ENCODE measurements at regions not wholly inside any gene's neighbourhood (a gene's known extent, or its start where the extent isn't known, plus 50 kb on each side); places are given as distances from the start of the nearest gene placed in this dataset.

DNA sequence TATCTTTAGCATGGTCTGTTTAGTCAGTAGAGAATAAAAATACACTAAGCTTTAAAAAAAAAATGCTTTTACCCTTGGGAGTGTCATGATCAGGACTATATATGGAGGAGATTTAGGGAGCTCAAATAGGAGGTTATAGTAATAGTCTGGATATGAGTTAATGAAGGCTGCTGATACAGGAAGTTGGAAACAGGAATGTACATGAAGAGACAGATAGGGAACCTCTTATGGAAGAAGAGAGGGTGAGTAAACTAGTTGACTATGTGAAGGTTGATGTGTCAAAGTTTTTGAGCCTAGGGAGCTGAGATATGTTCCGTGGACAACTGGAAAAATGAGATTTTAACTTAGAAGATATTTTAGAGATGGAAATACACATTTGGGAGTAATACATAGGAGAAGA, 472.0 kb upstream of the FZD8 start:
- Histone ChIP-seq H3K36me3 (ENCODE audit: control insufficient read depth, insufficient read depth, low read length) (no peaks in the 10 kb centered on the region), H3K27me3 (ENCODE audit: control insufficient read depth, insufficient read depth, low read length) (no peaks in the 10 kb centered on the region), H3K4me3 (ENCODE audit: low read length) (no peak overlapping the region)

DNA sequence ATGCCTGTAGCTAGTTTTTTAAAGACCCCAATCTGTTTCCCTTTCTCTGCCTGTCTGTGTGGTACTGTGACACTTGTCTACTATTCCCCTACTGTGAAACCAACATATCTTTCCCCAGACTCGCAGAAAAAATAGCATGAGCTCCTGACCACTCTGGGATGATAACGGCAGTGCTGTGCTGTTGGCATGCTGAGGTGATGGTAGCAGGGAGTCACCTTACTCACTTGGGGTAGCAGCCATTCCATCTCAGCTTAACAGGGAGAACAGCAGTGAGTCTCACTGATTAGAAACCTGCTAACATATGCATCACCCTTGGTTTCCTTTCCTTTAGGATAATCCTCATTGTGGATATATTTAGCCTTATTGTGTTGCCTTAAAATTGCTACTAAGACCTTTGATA, 469.6 kb upstream of the FZD8 start:
- peaks cover 15% of the 10 kb centered on the region for H3K4me1 ChIP-seq (ENCODE audit: control insufficient read depth, insufficient read depth, low read length)
- H3K4me3 ChIP-seq (ENCODE audit: low read length), result no peak overlapping the region
- H3K27me3 ChIP-seq (ENCODE audit: control insufficient read depth, insufficient read depth, low read length), result no peaks in the 10 kb centered on the region
- no peak overlapping the region for H3K9ac ChIP-seq (ENCODE audit: low read length)
- H3K9me3 ChIP-seq (ENCODE audit: control insufficient read depth, low read length), result no peaks in the 10 kb centered on the region
- no peaks in the 10 kb centered on the region for H3K36me3 ChIP-seq (ENCODE audit: control insufficient read depth, insufficient read depth, low read length)

More for the DNA sequence above, 472.0 kb upstream of the FZD8 start:
- Histone ChIP-seq H3K4me1 (ENCODE audit: control insufficient read depth, insufficient read depth, low read length) (peaks cover 15% of the 10 kb centered on the region), H3K9me3 (ENCODE audit: control insufficient read depth, low read length) (no peaks in the 10 kb centered on the region), H3K9ac (ENCODE audit: low read length) (no peak overlapping the region)

DNA sequence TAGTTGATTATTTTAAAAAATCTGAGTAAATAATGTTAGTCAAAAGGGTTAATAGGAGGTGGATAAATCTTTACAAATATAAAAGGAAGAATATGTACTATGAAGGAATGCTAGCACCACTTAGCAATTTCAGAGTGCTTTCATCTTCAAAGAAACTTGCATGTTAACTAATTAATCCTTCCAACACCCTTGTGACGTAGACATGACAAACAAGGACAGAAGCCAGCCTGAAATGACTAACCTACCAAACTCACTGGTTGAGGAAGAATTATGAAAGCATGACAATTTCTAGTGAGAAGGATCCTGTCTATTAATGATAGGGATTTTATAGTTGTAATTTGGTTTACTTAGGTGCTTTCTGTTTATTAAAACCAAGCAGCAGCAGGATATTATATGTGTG, 468.0 kb upstream of the FZD8 start:
- Histone ChIP-seq H3K4me1 (ENCODE audit: control insufficient read depth, insufficient read depth, low read length) (peaks cover 3% of the 10 kb centered on the region), H3K27me3 (ENCODE audit: control insufficient read depth, insufficient read depth, low read length) (no peaks in the 10 kb centered on the region), H3K36me3 (ENCODE audit: control insufficient read depth, insufficient read depth, low read length) (no peaks in the 10 kb centered on the region), H3K9ac (ENCODE audit: low read length) (no peak overlapping the region), H3K4me3 (ENCODE audit: low read length) (no peak overlapping the region), H3K9me3 (ENCODE audit: control insufficient read depth, low read length) (no peaks in the 10 kb centered on the region)

DNA sequence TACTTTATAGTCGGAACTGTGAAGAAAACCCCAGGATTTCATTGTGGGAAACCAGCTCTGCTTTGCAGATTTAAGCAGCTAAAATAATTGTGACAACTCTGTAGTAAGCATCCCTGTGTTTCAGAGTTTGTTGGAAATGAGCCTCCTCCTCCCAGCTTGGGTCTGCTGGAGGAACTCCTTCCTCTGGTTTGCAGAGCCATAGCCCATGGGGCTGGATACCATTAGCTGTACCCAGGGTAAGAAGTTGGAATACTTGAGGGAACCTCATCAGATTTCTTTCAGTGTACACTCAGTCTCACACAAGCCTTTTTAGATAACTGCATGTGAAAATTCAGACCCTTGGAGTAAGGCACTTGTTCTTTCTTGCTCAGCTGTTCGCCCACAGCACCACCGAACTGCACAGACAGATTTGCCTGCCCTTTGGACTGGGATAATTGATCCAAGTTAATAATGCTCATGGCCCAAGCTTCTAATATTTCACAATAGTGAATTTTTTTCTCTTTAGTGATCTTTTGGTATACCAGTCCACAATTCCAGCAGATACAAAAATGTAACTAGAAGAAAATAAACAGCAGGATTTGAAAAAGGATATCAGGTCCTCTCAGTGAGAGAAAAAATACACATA, 467.4 kb upstream of the FZD8 start:
- Histone ChIP-seq H3K36me3 (ENCODE audit: control insufficient read depth, insufficient read depth, low read length) (no peaks in the 10 kb centered on the region), H3K27me3 (ENCODE audit: control insufficient read depth, insufficient read depth, low read length) (no peaks in the 10 kb centered on the region), H3K4me1 (ENCODE audit: control insufficient read depth, insufficient read depth, low read length) (no peaks in the 10 kb centered on the region), H3K4me3 (ENCODE audit: low read length) (no peak overlapping the region), H3K9me3 (ENCODE audit: control insufficient read depth, low read length) (no peaks in the 10 kb centered on the region), H3K9ac (ENCODE audit: low read length) (no peak overlapping the region)

DNA sequence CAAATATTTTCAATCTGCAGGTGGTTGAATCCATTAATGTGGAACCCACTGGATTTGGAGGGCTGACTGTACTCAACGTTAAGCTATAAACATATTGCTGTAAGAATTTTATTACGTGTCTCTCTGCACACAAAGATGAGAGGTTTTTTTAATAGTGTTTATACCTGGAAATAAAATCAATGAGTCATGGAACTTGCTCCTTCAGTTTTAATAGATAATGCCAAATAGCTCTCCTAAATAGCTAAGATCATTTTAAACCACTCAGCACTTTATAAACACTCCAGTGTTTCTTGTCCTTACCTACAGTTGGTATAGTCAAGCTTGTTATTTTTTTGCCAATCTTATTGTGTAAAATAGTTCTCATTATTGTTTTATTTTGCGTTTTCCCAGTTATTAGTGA, 455.6 kb upstream of the FZD8 start:
- no peaks in the 10 kb centered on the region for H3K27me3 ChIP-seq (ENCODE audit: control insufficient read depth, insufficient read depth, low read length)
- H3K36me3 ChIP-seq (ENCODE audit: control insufficient read depth, insufficient read depth, low read length), result no peaks in the 10 kb centered on the region
- no peaks in the 10 kb centered on the region for H3K9me3 ChIP-seq (ENCODE audit: control insufficient read depth, low read length)
- H3K9ac ChIP-seq (ENCODE audit: low read length), result no peak overlapping the region
- H3K4me3 ChIP-seq (ENCODE audit: low read length), result no peak overlapping the region
- H3K4me1 ChIP-seq (ENCODE audit: control insufficient read depth, insufficient read depth, low read length), result no peaks in the 10 kb centered on the region

DNA sequence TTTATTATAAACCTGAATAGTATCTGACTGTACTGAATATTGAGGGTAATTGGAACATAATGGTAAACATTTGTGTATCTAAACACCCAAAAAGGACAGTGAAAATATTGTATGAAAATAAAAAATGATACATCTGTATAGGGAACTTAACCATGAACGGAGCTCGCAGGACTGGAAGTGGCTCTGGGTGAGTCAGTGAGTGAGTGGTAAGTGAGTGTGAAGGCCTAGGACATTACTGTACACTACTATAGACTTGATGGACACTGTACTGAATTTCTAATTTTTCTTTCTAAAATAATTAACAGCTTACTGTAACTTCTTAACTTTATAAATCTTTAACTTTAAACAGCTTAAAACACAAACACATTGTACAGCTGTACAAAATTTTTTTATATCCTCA, 454.5 kb upstream of the FZD8 start:
- H3K4me3 ChIP-seq (ENCODE audit: low read length), result no peak overlapping the region
- no peaks in the 10 kb centered on the region for H3K4me1 ChIP-seq (ENCODE audit: control insufficient read depth, insufficient read depth, low read length)
- H3K36me3 ChIP-seq (ENCODE audit: control insufficient read depth, insufficient read depth, low read length), result no peaks in the 10 kb centered on the region
- no peaks in the 10 kb centered on the region for H3K27me3 ChIP-seq (ENCODE audit: control insufficient read depth, insufficient read depth, low read length)
- no peak overlapping the region for H3K9ac ChIP-seq (ENCODE audit: low read length)
- no peaks in the 10 kb centered on the region for H3K9me3 ChIP-seq (ENCODE audit: control insufficient read depth, low read length)

DNA sequence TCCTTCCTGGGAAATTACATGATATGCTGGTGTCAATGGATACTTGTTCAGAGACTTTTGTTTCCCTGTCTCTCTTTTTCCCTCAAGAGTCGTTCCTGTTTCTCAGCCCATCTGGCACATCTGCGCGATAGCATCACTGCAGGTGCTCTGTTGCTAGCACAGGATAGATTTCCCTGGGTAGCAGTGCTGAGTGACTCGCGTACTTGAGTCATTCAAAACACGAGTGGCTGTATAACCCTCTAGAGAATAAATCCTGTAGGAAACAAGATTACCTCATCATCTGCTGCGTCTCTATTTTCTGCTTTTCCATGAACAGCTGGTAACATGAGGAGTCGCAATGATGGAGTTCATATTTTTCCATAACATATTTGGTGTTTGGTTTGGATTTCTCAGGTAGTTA, 452.0 kb upstream of the FZD8 start:
- Histone ChIP-seq H3K9me3 (ENCODE audit: control insufficient read depth, low read length) (no peaks in the 10 kb centered on the region), H3K27me3 (ENCODE audit: control insufficient read depth, insufficient read depth, low read length) (no peaks in the 10 kb centered on the region), H3K9ac (ENCODE audit: low read length) (no peak overlapping the region), H3K36me3 (ENCODE audit: control insufficient read depth, insufficient read depth, low read length) (no peaks in the 10 kb centered on the region), H3K4me1 (ENCODE audit: control insufficient read depth, insufficient read depth, low read length) (no peaks in the 10 kb centered on the region), H3K4me3 (ENCODE audit: low read length) (no peak overlapping the region)

DNA sequence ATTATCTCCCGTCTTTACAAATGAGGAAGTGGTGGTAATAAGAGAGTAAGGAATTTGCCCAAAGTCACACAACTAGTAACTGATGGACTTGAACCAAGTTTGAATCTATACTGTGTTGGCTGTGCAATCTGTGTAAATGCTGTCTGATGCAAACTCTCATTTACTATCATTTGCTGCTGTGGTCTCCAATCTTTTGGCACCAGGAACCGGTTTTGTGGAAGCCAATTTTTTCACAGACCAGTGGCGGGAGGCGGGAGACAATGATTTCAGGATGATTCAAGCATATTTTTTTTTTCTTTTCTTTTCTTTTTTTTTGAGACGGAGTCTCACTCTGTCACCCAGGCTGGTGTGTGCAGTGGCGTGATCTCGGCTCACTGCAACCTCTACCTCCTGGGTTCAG, 450.0 kb upstream of the FZD8 start:
- H3K9ac ChIP-seq (ENCODE audit: low read length), result no peak overlapping the region
- H3K4me1 ChIP-seq (ENCODE audit: control insufficient read depth, insufficient read depth, low read length), result no peaks in the 10 kb centered on the region
- H3K4me3 ChIP-seq (ENCODE audit: low read length), result no peak overlapping the region
- H3K27me3 ChIP-seq (ENCODE audit: control insufficient read depth, insufficient read depth, low read length), result no peaks in the 10 kb centered on the region
- no peaks in the 10 kb centered on the region for H3K9me3 ChIP-seq (ENCODE audit: control insufficient read depth, low read length)
- no peaks in the 10 kb centered on the region for H3K36me3 ChIP-seq (ENCODE audit: control insufficient read depth, insufficient read depth, low read length)

DNA sequence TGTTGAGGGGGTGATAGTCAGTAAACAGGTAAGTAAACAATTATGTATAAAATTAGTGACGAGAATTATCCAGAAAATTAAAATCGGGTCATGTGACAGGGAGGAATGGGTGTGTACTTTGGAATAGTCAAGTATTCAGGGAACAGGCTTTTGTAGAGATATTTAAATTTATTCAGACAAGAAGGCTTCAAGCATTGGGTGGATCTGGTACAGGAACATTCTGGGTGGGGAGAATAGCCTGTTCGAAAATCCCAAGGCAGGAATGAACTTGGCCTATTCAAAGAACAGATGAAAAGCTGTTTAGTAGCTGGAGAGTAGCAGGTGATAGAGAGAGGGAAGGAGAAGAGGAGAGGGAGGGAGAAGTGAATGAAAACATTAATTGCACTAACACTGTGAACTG, 448.9 kb upstream of the FZD8 start:
- Histone ChIP-seq H3K9me3 (ENCODE audit: control insufficient read depth, low read length) (no peaks in the 10 kb centered on the region), H3K9ac (ENCODE audit: low read length) (no peak overlapping the region), H3K36me3 (ENCODE audit: control insufficient read depth, insufficient read depth, low read length) (no peaks in the 10 kb centered on the region), H3K4me3 (ENCODE audit: low read length) (no peak overlapping the region), H3K27me3 (ENCODE audit: control insufficient read depth, insufficient read depth, low read length) (no peaks in the 10 kb centered on the region), H3K4me1 (ENCODE audit: control insufficient read depth, insufficient read depth, low read length) (no peaks in the 10 kb centered on the region)

DNA sequence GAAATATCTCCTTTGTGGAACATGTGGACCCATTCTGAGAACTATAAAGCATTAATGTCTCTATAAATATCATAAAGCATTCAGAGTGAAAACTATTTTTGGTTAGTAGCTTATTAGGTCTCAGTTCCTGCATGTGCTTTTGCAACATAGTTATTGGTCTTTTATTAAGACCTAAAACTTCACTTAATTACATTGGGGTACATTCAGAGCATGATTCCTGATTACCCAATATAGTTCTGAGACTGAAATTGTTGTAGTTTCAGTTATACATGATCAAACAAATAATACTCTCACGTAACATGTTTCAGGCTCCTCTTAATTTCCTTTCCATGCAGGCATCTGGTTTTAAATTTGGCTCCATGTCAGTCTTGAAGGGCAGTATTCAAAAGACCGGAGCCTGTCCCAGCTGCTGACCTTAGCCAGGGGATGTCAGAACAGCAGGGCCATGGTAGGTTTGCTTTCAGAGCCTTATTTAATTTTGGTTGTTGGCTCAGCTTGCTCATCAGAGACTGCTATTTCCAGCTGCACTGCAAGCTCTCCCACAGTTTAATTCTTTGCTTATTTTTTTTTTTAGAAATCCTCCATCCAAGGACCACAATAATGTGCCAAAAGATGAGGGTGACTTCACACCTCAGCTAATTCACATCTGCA, 447.8 kb upstream of the FZD8 start:
- Histone ChIP-seq H3K9ac (ENCODE audit: low read length) (no peak overlapping the region), H3K27me3 (ENCODE audit: control insufficient read depth, insufficient read depth, low read length) (no peaks in the 10 kb centered on the region), H3K9me3 (ENCODE audit: control insufficient read depth, low read length) (no peaks in the 10 kb centered on the region), H3K4me1 (ENCODE audit: control insufficient read depth, insufficient read depth, low read length) (no peaks in the 10 kb centered on the region), H3K4me3 (ENCODE audit: low read length) (no peak overlapping the region), H3K36me3 (ENCODE audit: control insufficient read depth, insufficient read depth, low read length) (no peaks in the 10 kb centered on the region)

DNA sequence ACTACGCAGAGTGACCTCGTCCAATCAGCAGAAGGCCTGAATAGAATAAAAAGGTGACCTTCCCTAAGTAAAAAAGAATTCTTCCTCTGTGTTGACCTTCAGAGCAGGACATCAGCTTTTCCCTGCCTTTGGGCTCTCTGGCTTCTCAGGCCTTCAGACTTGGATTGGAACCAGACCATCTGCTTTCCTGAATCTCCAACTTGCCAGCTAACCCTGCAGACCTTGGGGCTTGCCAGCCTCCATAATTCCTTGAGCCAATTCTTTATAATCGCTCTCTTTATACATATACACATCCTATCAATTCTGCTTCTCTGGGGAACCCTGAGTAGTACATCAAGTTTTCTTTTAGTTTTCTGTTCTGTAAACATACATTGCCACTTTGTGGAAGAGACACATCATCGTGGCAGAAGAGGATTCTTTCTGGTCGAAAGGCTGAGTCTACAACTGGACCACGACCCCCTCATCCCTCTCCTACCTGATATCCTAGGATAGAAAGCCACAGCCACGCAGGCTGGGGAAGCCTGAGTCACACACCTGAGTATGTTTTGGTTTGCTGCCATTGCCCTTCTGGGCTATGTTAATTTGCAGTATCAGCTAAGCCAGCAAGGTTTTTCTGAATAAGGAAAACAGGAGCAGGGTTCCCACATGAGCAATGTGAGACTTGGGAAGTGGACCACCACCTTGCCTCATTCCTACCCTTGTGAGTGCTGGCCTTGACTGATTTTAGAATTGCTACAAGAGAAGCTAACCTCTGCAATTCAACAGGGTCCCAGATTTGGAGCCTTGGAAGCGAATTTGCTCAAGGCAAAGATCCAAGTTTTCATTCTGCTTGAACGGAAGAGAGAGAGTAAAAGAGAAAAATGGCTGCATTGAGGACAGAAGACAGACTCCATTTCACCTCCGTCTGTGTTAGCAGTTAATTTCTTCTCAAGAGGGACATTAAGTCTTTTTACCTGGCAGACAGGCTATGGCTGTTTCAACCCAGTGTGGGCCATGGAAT, 445.2 kb upstream of the FZD8 start:
- no peaks in the 10 kb centered on the region for H3K27me3 ChIP-seq (ENCODE audit: control insufficient read depth, insufficient read depth, low read length)
- H3K4me3 ChIP-seq (ENCODE audit: low read length), result no peak overlapping the region
- H3K9ac ChIP-seq (ENCODE audit: low read length), result no peak overlapping the region
- H3K9me3 ChIP-seq (ENCODE audit: control insufficient read depth, low read length), result no peaks in the 10 kb centered on the region
- no peaks in the 10 kb centered on the region for H3K4me1 ChIP-seq (ENCODE audit: control insufficient read depth, insufficient read depth, low read length)
- H3K36me3 ChIP-seq (ENCODE audit: control insufficient read depth, insufficient read depth, low read length), result no peaks in the 10 kb centered on the region

DNA sequence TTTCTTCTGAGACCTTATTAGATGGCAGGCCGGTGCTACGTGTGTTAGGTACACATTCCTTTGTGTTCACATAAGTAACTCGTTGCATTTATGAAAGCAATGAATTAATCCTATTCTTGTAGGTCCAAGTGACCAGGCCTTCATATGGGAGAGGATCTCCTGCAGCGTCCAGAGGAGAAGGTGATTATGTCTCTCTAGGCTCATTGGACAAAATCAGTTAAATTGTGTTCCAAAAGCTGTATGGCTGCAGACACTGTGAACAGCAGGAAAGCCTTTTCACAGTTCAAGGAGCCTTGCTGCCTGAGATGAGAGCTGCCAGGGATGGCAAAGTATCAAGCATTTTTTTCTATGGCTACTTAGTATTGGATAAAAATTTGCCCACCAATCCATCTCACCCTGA, 433.1 kb upstream of the FZD8 start:
- no peaks in the 10 kb centered on the region for H3K9me3 ChIP-seq (ENCODE audit: control insufficient read depth, low read length)
- no peaks in the 10 kb centered on the region for H3K36me3 ChIP-seq (ENCODE audit: control insufficient read depth, insufficient read depth, low read length)
- H3K4me1 ChIP-seq (ENCODE audit: control insufficient read depth, insufficient read depth, low read length), result no peaks in the 10 kb centered on the region
- H3K4me3 ChIP-seq (ENCODE audit: low read length), result no peak overlapping the region
- no peaks in the 10 kb centered on the region for H3K27me3 ChIP-seq (ENCODE audit: control insufficient read depth, insufficient read depth, low read length)
- H3K9ac ChIP-seq (ENCODE audit: low read length), result no peak overlapping the region
